ENCODE measurements at regions not wholly inside any gene's neighbourhood (a gene's known extent, or its start where the extent isn't known, plus 50 kb on each side); places are given as distances from the start of the nearest gene placed in this dataset.

GRCh38 chr2:238657132-238658053 lies 190.5 kb upstream of the TWIST2 start:
- DNase-seq: no peak

DNA sequence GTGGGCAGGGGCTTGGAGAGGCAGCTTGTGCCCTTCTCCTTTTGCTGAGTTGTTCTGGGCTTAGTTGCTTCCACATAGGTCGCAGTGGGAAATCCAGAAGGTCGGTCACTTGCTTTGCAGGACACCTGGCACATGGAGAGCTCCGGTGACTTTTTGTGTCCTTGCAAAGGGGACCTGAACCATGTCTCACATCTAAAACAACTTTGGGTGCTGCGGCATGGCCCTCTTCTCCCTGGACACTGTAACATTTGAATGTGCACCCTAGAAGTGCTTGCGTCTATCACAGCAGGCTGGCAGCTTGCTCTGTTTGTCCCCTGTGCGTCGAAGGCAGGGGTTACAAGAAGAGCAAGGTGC lies 189.9 kb upstream of the TWIST2 start:
- DNase-seq: no peak

- DNase-seq: no peak
Measured at GRCh38 chr2:238658820-238659219, 189.1 kb upstream of the TWIST2 start.

DNA sequence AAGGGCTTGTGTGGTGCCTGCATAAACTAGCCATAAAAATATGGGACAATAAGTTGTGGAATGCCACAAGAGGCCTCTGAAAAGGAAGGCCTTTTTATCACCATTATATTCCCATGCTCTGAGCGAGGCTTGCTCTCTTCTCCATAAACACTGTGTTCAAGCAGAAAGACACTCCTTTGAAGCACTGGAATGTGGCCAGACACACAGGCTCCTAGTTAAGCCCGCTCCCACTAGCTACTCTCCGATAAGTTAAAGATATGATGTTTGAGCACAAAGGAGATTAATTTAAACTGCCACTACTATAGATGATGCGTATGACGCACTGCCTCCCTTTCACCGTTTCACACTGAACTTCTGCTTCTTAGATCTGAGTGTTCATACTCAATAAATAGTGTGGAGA lies 188.7 kb upstream of the TWIST2 start:
- DNase-seq: no peak

DNA sequence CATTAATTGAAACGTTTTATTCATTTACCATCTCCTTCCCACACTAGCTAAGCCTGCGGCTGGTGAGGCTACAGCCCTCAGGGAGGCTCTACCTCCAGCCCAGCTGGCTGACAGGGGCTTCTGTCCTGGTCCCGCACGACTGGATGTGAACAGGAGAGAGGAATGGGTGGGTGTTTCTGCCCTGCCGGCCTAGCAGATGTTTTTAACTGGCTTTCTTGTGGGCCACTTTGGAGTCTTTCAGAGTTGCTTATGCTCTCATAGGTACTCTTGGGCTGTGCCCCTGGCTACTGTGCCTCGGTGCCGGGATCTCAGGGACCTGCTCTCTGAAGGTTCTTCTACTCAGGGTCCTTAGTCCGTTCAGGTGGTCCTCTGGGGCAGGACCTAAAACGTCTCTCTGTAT lies 184.3 kb upstream of the TWIST2 start:
- no peak for DNase-seq

- no peak for DNase-seq
Measured at GRCh38 chr2:238665919-238666318, 182.0 kb upstream of the TWIST2 start.

GRCh38 chr2:238666543-238666942 lies 181.3 kb upstream of the TWIST2 start:
- no peak for DNase-seq

DNA sequence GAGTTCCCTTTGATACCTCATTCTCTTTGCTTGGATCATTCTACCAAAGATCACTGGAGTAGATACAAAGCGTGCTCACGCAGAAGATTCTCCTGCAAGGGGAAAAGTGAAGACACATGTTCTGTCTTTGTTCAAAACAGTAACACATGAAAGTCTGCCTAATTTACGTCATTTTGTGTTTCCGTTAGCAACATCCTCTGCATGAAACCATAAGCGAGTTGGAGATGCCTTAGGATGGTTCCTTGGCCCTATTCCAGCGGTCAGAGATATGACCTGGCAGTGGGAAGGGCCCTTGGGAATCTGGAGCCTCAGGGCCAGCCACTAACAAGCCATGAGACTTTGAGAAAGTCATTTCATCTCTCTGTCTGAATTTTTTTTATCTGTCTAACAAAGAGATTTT lies 180.9 kb upstream of the TWIST2 start:
- no peak for DNase-seq

- no peak for DNase-seq
Measured at GRCh38 chr2:238667639-238668038, 180.2 kb upstream of the TWIST2 start.

DNA sequence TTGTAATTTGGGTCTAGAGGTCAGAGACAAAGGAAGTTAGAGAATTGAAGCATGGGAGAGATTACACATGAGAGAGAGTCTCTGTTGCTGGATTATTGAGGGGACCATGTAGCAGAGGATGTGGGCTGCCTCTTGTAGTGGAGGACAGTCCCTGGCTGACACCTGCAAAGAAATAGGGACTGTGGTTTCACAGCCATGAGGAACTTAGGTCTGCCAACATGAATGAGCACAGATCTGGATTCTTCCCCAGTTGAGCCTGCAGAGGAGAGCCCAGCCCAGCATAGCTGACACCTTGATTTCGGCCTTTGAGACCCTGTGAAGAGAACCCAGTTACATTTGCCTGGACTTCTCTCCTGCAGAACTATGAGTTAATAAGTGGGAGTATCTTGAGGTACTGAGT lies 179.5 kb upstream of the TWIST2 start:
- DNase-seq: no peak

GRCh38 chr2:238669046-238669445 lies 178.8 kb upstream of the TWIST2 start:
- no peak for DNase-seq

DNA sequence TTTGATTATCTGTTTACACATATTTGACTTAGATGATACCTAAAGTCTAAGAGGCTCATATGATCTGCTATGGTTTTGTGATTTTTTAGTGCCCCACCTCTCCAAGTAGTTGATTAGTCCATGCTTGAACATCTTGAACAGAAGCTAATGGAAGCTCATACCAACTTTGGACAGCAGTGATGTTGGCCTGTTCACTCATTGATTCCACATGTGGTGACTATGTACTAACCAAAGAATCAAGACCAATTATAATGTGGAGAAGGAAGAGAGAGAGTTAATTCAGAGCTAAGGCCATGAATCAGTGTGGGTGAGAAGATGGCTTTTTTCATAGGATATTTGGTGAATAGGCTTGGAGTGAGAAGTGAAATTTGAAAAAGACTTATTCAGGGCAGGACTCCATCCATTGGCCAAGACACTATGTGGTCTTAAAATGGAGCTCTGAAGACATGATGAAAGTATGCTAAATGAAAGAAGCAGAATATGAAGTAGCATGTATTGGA lies 178.3 kb upstream of the TWIST2 start:
- no peak for DNase-seq

GRCh38 chr2:238670111-238670585 lies 177.7 kb upstream of the TWIST2 start:
- no peak for DNase-seq

DNA sequence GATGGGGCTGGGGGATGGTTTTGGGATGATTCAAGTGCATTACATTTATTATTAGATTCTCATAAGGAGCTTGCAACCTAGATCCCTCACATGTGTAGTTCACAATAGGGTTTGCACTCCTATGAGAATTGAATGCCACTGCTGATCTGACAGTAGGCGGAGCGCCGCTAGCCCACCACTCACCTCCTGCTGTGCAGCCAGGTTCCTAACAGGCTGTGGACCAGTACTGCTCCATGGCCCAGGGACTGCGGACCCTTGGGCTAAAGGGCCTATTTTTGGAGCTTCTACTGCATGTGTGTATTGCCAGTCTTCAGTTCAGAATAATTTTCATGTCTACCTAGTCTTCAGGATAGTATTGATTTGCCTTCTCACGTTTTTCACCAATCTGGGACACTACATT lies 165.3 kb upstream of the TWIST2 start:
- no peak for DNase-seq

GRCh38 chr2:238684362-238685326 lies 163.2 kb upstream of the TWIST2 start:
- DNase-seq: no peak

- DNase-seq: no peak
Measured at GRCh38 chr2:238685327-238685709, 162.6 kb upstream of the TWIST2 start.

GRCh38 chr2:238685713-238686112 lies 162.2 kb upstream of the TWIST2 start:
- DNase-seq: no peak

DNA sequence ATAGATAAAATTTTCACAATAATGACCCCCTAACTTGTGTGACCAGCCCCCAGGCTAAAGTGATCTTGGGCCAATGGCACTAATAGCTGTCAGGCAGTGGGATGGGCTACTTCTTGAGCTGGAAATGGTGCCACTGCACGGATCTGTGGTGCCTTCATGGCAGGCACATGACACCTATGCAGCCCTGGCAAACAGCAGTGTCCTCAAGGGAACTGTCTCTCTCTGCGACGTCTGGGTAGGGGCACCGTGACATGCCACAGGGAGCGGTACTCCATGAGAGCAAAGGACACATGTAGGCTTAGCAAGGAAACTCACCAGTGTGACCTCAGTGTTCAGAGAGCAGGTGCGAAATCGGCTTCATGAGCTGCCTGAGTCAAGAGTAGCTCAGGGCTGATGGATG lies 161.7 kb upstream of the TWIST2 start:
- DNase-seq: no peak

- DNase-seq: no peak
Measured at GRCh38 chr2:238688193-238689153, 159.4 kb upstream of the TWIST2 start.

DNA sequence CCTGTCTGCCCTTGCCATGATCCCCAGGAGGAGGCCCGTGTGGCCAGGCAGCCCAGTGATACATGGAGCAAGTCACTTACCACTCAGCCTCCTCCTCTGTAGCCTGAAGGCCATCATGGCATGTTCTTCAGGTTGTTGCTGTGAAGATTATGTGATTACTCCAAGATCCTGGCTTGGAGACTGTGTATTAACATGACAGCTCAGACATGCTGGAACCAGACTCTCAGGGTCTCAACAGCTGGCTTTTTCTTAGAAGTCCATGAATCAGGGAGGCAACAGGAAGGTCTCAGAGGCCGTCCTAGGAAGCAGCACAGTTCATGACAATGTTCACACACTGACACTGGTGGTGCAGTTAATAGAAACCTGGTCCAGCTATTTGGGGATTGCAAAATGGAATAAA lies 158.6 kb upstream of the TWIST2 start:
- DNase-seq: no peak

DNA sequence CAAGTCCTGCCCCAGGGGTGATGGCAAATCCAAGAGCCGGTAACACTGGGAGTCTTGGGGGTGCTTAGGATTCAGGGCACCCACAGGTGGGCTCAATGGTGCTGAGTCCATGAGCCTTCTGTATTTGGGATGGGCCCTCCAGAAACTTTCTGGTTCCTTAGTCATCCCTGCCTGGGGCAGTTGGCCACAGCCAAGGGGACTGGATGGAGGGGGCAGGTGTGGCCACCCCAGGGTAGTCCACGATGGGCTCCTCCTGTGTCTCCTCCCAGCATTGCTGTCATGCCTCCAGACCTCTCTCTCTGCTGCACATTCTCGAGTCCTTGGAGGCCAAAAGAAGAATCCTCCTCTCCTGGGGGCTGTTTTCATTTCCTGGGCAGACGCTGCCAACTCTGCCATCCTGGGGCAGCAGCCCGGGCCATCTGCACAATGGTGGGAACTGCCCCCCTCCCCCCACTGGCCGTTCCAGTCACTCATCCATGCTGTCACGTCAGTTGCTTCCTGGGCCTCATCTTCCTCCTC lies 158.0 kb upstream of the TWIST2 start:
- DNase-seq: no peak

DNA sequence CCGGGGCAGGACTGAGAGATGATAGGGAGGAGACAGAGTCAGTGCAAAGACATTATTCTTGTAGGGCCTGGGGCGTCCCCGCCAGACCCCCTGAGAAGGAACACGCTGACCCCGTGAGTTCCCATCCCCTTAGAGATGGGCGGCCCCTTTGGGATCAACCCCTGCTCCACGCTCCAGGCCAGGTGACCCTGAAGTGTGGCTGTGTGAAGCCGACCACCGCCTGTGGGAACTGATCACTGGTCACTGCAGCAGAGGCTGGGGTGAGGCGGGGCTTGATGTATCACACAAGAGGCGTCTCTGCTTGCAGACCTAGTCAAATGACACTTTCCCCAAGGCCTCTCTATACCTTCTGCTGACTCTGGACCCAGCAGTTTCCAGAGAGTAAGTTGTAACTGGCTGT lies 157.4 kb upstream of the TWIST2 start:
- no peak for DNase-seq

Measured in NCI-H1048 (cell line).